SK-N-SH treated with all-trans-retinoic acid at 6 μM for 48 hours (cell line): ENCODE measurements at regions not wholly inside any gene's neighbourhood (a gene's known extent, or its start where the extent isn't known, plus 50 kb on each side); places are given as distances from the start of the nearest gene placed in this dataset.

ENCODE experiments used
- ATAC-seq: fragments of 200-7000 bp; cut with Tn5 transposase; 3 replicates; pipeline ENCODE4 v1.9.1; 2020; ENCODE audit warnings: mild to moderate bottlenecking, moderate library complexity
- ARNTL ChIP-seq: fragments of 450-650 bp; formaldehyde crosslinking; IDR thresholded peaks from 2 replicates; pipeline ENCODE4 v1.5.0; 2020; ENCODE audit warnings: low read depth, mild to moderate bottlenecking, moderate library complexity, borderline replicate concordance
- BACH2 ChIP-seq: fragments of 250-450 bp; sonication (Bioruptor Pico); IDR thresholded peaks from 2 replicates; pipeline ENCODE4 v1.9.0; 2021; ENCODE audit warnings: mild to moderate bottlenecking, borderline replicate concordance
- CREB5 ChIP-seq: fragments of 250-450 bp; sonication (Bioruptor Pico); IDR thresholded peaks from 2 replicates; pipeline ENCODE4 v1.5.1; 2020; ENCODE audit warnings: low read depth, mild to moderate bottlenecking, moderate library complexity
- CSRNP3 ChIP-seq: fragments of 250-450 bp; sonication (Bioruptor Pico); IDR thresholded peaks from 2 replicates; pipeline ENCODE4 v1.5.1; 2021; ENCODE audit warnings: mild to moderate bottlenecking, moderate library complexity
- ESRRG ChIP-seq: fragments of 250-450 bp; sonication (Bioruptor Pico); IDR thresholded peaks from 2 replicates; pipeline ENCODE4 v1.6.1; 2021; ENCODE audit warnings: mild to moderate bottlenecking
- GLIS3 ChIP-seq: fragments of 250-450 bp; sonication (Bioruptor Pico); IDR thresholded peaks from 2 replicates; pipeline ENCODE4 v1.5.0; 2020; ENCODE audit warnings: mild to moderate bottlenecking, moderate library complexity
- ISL1 ChIP-seq: fragments of 250-450 bp; sonication (Bioruptor Pico); IDR thresholded peaks from 2 replicates; pipeline ENCODE4 v2.1.2; 2022; ENCODE audit warnings: mild to moderate bottlenecking, moderate library complexity
- OSR1 ChIP-seq: fragments of 250-450 bp; sonication (Bioruptor Pico); IDR thresholded peaks from 2 replicates; pipeline ENCODE4 v1.8.0; 2022; ENCODE audit warnings: moderate library complexity, mild to moderate bottlenecking, inconsistent platforms
- POU6F1 ChIP-seq: fragments of 250-450 bp; sonication (Bioruptor Pico); IDR thresholded peaks from 2 replicates; pipeline ENCODE4 v1.8.0; 2021; ENCODE audit warnings: low read depth, mild to moderate bottlenecking, moderate library complexity, borderline replicate concordance
- PPARA ChIP-seq: fragments of 250-450 bp; sonication (Bioruptor Pico); IDR thresholded peaks from 2 replicates; pipeline ENCODE4 v1.5.0; 2020; ENCODE audit warnings: mild to moderate bottlenecking, borderline replicate concordance
- RARB ChIP-seq: fragments of 250-450 bp; sonication (Bioruptor Pico); IDR thresholded peaks from 2 replicates; pipeline ENCODE4 v1.8.0; 2021; ENCODE audit warnings: mild to moderate bottlenecking, moderate library complexity
- SNAI2 ChIP-seq: fragments of 250-450 bp; sonication (Bioruptor Pico); IDR thresholded peaks from 2 replicates; pipeline ENCODE4 v1.5.0; 2020; ENCODE audit warnings: mild to moderate bottlenecking, moderate library complexity
- TCF4 ChIP-seq: fragments of 250-450 bp; sonication (Bioruptor Pico); IDR thresholded peaks from 2 replicates; pipeline ENCODE4 v1.8.0; 2021; ENCODE audit warnings: mild to moderate bottlenecking, moderate library complexity, borderline replicate concordance
- TOX ChIP-seq: fragments of 250-450 bp; sonication (Bioruptor Pico); IDR thresholded peaks from 2 replicates; pipeline ENCODE4 v1.8.0; 2021; ENCODE audit warnings: mild to moderate bottlenecking, moderate library complexity, borderline replicate concordance
- TSHZ2 ChIP-seq: fragments of 250-450 bp; sonication (Bioruptor Pico); IDR thresholded peaks from 2 replicates; pipeline ENCODE4 v1.5.0; 2020; ENCODE audit warnings: mild to moderate bottlenecking, moderate library complexity
- ZC3H10 ChIP-seq: fragments of 250-450 bp; sonication (Bioruptor Pico); IDR thresholded peaks from 2 replicates; pipeline ENCODE4 v1.5.1; 2021; ENCODE audit warnings: mild to moderate bottlenecking, moderate library complexity
- ZFP3 ChIP-seq: fragments of 250-450 bp; sonication (Bioruptor Pico); IDR thresholded peaks from 2 replicates; pipeline ENCODE4 v1.5.0; 2020; ENCODE audit warnings: mild to moderate bottlenecking, moderate library complexity
- ZFP30 ChIP-seq: fragments of 450-650 bp; formaldehyde crosslinking; IDR thresholded peaks from 2 replicates; pipeline ENCODE4 v1.5.0; 2022; ENCODE audit warnings: mild to moderate bottlenecking, moderate library complexity
- ZNF565 ChIP-seq: fragments of 450-650 bp; formaldehyde crosslinking; conservative IDR thresholded peaks from 2 replicates; pipeline ENCODE4 v1.5.0; 2020; ENCODE audit warnings: low read depth, mild to moderate bottlenecking, moderate library complexity
- ZNF70 ChIP-seq: fragments of 450-650 bp; formaldehyde crosslinking; IDR thresholded peaks from 2 replicates; pipeline ENCODE4 v1.5.0; 2020; ENCODE audit warnings: mild to moderate bottlenecking, moderate library complexity
- ZNF8 ChIP-seq: fragments of 450-650 bp; formaldehyde crosslinking; IDR thresholded peaks from 2 replicates; pipeline ENCODE4 v1.5.0; 2020; ENCODE audit warnings: mild to moderate bottlenecking, moderate library complexity

- TF ChIP-seq ZFP30 (CRISPR knock-in tag) (no peak), BACH2 (CRISPR knock-in tag) (no peak), POU6F1 (CRISPR knock-in tag) (no peak), RARB (CRISPR knock-in tag) (no peak), GLIS3 (CRISPR knock-in tag) (no peak)
- TF ChIP-seq, all 23 proteins: peak for 0
These were observed 763.8 kb downstream of the SLITRK5 start (continued) for GRCh38 chr13:88434953-88435352.

- no peak for ATAC-seq
- TF ChIP-seq TOX, result no peak
- TF ChIP-seq, all 23 proteins: peak for 0
These were observed 765.8 kb downstream of the SLITRK5 start for GRCh38 chr13:88436974-88437373.

GRCh38 chr13:88450515-88450914 is 779.3 kb downstream of the SLITRK5 start:
- ATAC-seq, result no peak

GRCh38 chr13:88456151-88456550 is 785.0 kb downstream of the SLITRK5 start:
- no peak for ATAC-seq
- no peak for TF ChIP-seq ZC3H10 (CRISPR knock-in tag)
- TF ChIP-seq ZFP3 (CRISPR knock-in tag), result no peak
- no peak for TF ChIP-seq SNAI2
- no peak for TF ChIP-seq ZNF70 (CRISPR knock-in tag)
- TF ChIP-seq OSR1, result no peak
- TF ChIP-seq PPARA (CRISPR knock-in tag), result no peak
- TF ChIP-seq TSHZ2 (CRISPR knock-in tag), result no peak
- TF ChIP-seq GLIS3 (CRISPR knock-in tag), result no peak
- no peak for TF ChIP-seq CREB5 (CRISPR knock-in tag)
- TF ChIP-seq ZNF565, result no peak
- TF ChIP-seq ISL1, result no peak
- TF ChIP-seq, all 23 proteins: peak for 0

More at GRCh38 chr13:88450515-88450914, 779.3 kb downstream of the SLITRK5 start:
- TF ChIP-seq ESRRG (CRISPR knock-in tag) (no peak), ARNTL (no peak), CSRNP3 (CRISPR knock-in tag) (no peak), PPARA (CRISPR knock-in tag) (no peak), CREB5 (CRISPR knock-in tag) (no peak), BACH2 (CRISPR knock-in tag) (no peak), OSR1 (no peak), TOX (no peak), TCF4 (CRISPR knock-in tag) (no peak), RARB (CRISPR knock-in tag) (no peak), GLIS3 (CRISPR knock-in tag) (no peak), SNAI2 (no peak), ZFP30 (CRISPR knock-in tag) (no peak), ISL1 (no peak), ZNF8 (CRISPR knock-in tag) (no peak)
